ENCODE measurements at regions not wholly inside any gene's neighbourhood (a gene's known extent, or its start where the extent isn't known, plus 50 kb on each side); places are given as distances from the start of the nearest gene placed in this dataset.
"Not testable (repeated sequence)": the region's sequence is repeated elsewhere in the genome, so short reads cannot be mapped to it uniquely, and the experiment has no call there.

GRCh38 chr3:194189243-194189791 is 53.4 kb downstream of the HES1 start:
- Mint-ChIP-seq H3K4me1 (ENCODE audit: unreplicated experiment) (peaks cover 31% of the 10 kb centered on the region), H3K9me3 (peaks cover 4% of the 10 kb centered on the region), H3K27ac (no peak overlapping the region), H3K36me3 (no peaks in the 10 kb centered on the region), H3K4me3 (no peak overlapping the region), H3K27me3 (peaks cover 3% of the 10 kb centered on the region)
- TF ChIP-seq CTCF (conservative IDR thresholded peaks at IDR 0.05), result no peak
- no peak for DNase-seq (ENCODE audit: extremely low spot score, unreplicated experiment)

DNA sequence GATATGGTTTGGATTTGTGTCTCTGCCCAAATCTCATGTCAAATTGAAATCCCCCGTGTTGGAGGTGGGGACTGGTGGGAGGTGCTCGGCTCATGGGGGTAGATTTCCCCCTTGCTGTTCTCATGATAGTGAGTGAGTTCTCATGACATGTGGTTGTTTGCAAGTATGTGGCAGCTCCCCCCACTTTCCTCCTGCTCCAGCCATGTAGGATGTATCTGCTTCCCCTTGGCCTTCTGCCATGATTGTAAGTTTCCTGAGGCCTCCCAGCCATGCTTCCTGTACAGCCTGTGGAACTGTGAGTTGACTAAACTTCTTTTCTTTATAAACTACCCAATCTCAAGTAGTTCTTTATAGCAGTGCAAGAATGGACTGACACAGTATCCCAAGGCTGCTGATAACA is 55.9 kb downstream of the HES1 start:
- H3K36me3 Mint-ChIP-seq; H3K27ac Mint-ChIP-seq; DNase-seq (ENCODE audit: extremely low spot score, unreplicated experiment); H3K9me3 Mint-ChIP-seq; H3K27me3 Mint-ChIP-seq; H3K4me3 Mint-ChIP-seq: not testable (repeated sequence)
- H3K4me1 Mint-ChIP-seq (ENCODE audit: unreplicated experiment), result peaks cover 33% of the 10 kb centered on the region

- peaks cover 13% of the 10 kb centered on the region for H3K27me3 Mint-ChIP-seq
- TF ChIP-seq CTCF (conservative IDR thresholded peaks at IDR 0.05), result no peak
- H3K4me3 Mint-ChIP-seq, result no peak overlapping the region
- no peak overlapping the region for H3K27ac Mint-ChIP-seq
- H3K36me3 Mint-ChIP-seq, result peaks cover 4% of the 10 kb centered on the region
- H3K9me3 Mint-ChIP-seq, result no peaks in the 10 kb centered on the region
- no peak for DNase-seq (ENCODE audit: extremely low spot score, unreplicated experiment)
- peaks cover 28% of the 10 kb centered on the region for H3K4me1 Mint-ChIP-seq (ENCODE audit: unreplicated experiment)
Observed at GRCh38 chr3:194194051-194194756, 58.3 kb downstream of the HES1 start.

DNA sequence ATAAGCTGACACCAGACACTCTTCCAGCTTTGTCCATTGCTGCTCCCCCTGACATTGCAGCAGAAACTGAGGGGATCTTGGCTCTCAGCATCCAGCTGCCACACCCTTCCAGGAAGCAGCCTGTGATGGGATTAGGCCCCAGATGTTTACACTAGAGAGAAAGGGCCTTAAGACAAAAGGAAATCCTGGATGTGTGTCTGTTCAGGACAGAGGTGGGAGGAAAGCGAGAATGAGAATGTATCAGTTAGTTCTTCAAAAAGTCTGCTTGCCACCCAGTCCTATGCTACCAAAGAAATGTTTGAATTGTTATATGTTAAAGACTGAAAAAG is 58.8 kb downstream of the HES1 start:
- peaks cover 4% of the 10 kb centered on the region for H3K36me3 Mint-ChIP-seq

GRCh38 chr3:194195611-194196010 is 59.7 kb downstream of the HES1 start:
- TF ChIP-seq CTCF (conservative IDR thresholded peaks at IDR 0.05), result no peak
- peaks cover 13% of the 10 kb centered on the region for H3K27me3 Mint-ChIP-seq
- H3K36me3 Mint-ChIP-seq, result peaks cover 4% of the 10 kb centered on the region
- no peak overlapping the region for H3K4me3 Mint-ChIP-seq
- no peak for DNase-seq (ENCODE audit: extremely low spot score, unreplicated experiment)
- peaks cover 35% of the 10 kb centered on the region for H3K4me1 Mint-ChIP-seq (ENCODE audit: unreplicated experiment)
- H3K9me3 Mint-ChIP-seq, result no peaks in the 10 kb centered on the region
- H3K27ac Mint-ChIP-seq, result no peak overlapping the region

More for the DNA sequence above, 58.8 kb downstream of the HES1 start:
- Mint-ChIP-seq H3K4me3 (no peak overlapping the region), H3K9me3 (no peaks in the 10 kb centered on the region), H3K27me3 (peaks cover 13% of the 10 kb centered on the region), H3K4me1 (ENCODE audit: unreplicated experiment) (peaks cover 27% of the 10 kb centered on the region), H3K27ac (no peak overlapping the region)
- no peak for DNase-seq (ENCODE audit: extremely low spot score, unreplicated experiment)
- no peak for TF ChIP-seq CTCF (conservative IDR thresholded peaks at IDR 0.05)

- Mint-ChIP-seq H3K9me3 (no peaks in the 10 kb centered on the region), H3K27me3 (peaks cover 13% of the 10 kb centered on the region), H3K36me3 (peaks cover 4% of the 10 kb centered on the region), H3K4me3 (no peak overlapping the region), H3K27ac (no peak overlapping the region), H3K4me1 (ENCODE audit: unreplicated experiment) (peaks cover 45% of the 10 kb centered on the region)
- no peak for TF ChIP-seq CTCF (conservative IDR thresholded peaks at IDR 0.05)
- DNase-seq (ENCODE audit: extremely low spot score, unreplicated experiment), result no peak
Observed at GRCh38 chr3:194196876-194197275, 60.9 kb downstream of the HES1 start.

All from type B pancreatic cell (in vitro differentiated cells).